Loucy (cell line): ENCODE measurements at regions not wholly inside any gene's neighbourhood (a gene's known extent, or its start where the extent isn't known, plus 50 kb on each side); places are given as distances from the start of the nearest gene placed in this dataset.

ENCODE experiments used
- H2AFZ ChIP-seq: fragments of 200-600 bp; sonication (generic); 2 replicates; pipeline ENCODE4 v1.6.0; 2016; ENCODE audit warnings: antibody characterized with exemption, mild to moderate bottlenecking, low read length, moderate library complexity
- H3F3A ChIP-seq: fragments of 200-600 bp; 2 replicates; pipeline ENCODE4 v1.6.0; 2016; ENCODE audit warnings: antibody characterized with exemption, low read depth, mild to moderate bottlenecking
- H3K27me3 ChIP-seq: fragments of 200-600 bp; sonication (generic); 2 replicates; pipeline ENCODE4 v1.6.1; 2014; ENCODE audit warnings: low read length, mild to moderate bottlenecking; ENCODE audit not compliant: insufficient read depth, poor library complexity, severe bottlenecking
- H3K36me3 ChIP-seq: fragments of 200-600 bp; sonication (generic); 2 replicates; pipeline ENCODE4 v1.6.1; 2016; ENCODE audit warnings: low read length; ENCODE audit not compliant: insufficient read depth
- H3K4me1 ChIP-seq: fragments of 200-600 bp; sonication (generic); 2 replicates; pipeline ENCODE4 v1.5.1; 2014; ENCODE audit warnings: low read length, mild to moderate bottlenecking; ENCODE audit not compliant: insufficient read depth, poor library complexity, severe bottlenecking
- H3K4me2 ChIP-seq: fragments of 200-600 bp; sonication (generic); 2 replicates; pipeline ENCODE4 v1.6.0; 2014; ENCODE audit warnings: antibody characterized with exemption, low read length, low read depth, mild to moderate bottlenecking; ENCODE audit not compliant: poor library complexity, severe bottlenecking
- H3K4me3 ChIP-seq: fragments of 200-600 bp; sonication (generic); 2 replicates; pipeline ENCODE4 v1.5.1; 2014; ENCODE audit warnings: low read length, mild to moderate bottlenecking, mixed read lengths; ENCODE audit not compliant: poor library complexity, severe bottlenecking
- H3K79me2 ChIP-seq: fragments of 200-600 bp; sonication (generic); 2 replicates; pipeline ENCODE4 v1.6.1; 2014; ENCODE audit warnings: low read length; ENCODE audit not compliant: insufficient read depth
- H3K9ac ChIP-seq: fragments of 200-600 bp; sonication (generic); 2 replicates; pipeline ENCODE4 v1.6.0; 2014; ENCODE audit warnings: mild to moderate bottlenecking, low read depth, low read length, moderate library complexity; ENCODE audit not compliant: poor library complexity, severe bottlenecking
- H3K9me2 ChIP-seq: fragments of 200-600 bp; sonication (generic); replicated peaks from 2 replicates; pipeline ENCODE4 v1.6.1; 2016; ENCODE audit warnings: low read depth, low read length, mixed read lengths
- H3K9me3 ChIP-seq: fragments of 200-600 bp; sonication (generic); 2 replicates; pipeline ENCODE4 v1.6.1; 2014; ENCODE audit warnings: mild to moderate bottlenecking, antibody characterized with exemption, low read length, low read depth; ENCODE audit not compliant: insufficient read depth
- H4K20me1 ChIP-seq: fragments of 200-600 bp; sonication (generic); 2 replicates; pipeline ENCODE4 v1.6.0; 2014; ENCODE audit warnings: antibody characterized with exemption, low read length, mild to moderate bottlenecking; ENCODE audit not compliant: insufficient read depth, poor library complexity, severe bottlenecking
- EZH2phosphoT487 ChIP-seq: fragments of 200-600 bp; IDR thresholded peaks from 2 replicates; pipeline ENCODE4 v1.6.1; 2018; ENCODE audit warnings: antibody characterized with exemption, mild to moderate bottlenecking, moderate library complexity, borderline replicate concordance
- TF ChIP-seq, protein P1 (sequence below): fragments of 200-600 bp; sonication (generic); conservative IDR thresholded peaks from 2 replicates; pipeline ENCODE4 v1.5.1; 2014; ENCODE audit warnings: mild to moderate bottlenecking, antibody characterized with exemption, low read length

DNA sequence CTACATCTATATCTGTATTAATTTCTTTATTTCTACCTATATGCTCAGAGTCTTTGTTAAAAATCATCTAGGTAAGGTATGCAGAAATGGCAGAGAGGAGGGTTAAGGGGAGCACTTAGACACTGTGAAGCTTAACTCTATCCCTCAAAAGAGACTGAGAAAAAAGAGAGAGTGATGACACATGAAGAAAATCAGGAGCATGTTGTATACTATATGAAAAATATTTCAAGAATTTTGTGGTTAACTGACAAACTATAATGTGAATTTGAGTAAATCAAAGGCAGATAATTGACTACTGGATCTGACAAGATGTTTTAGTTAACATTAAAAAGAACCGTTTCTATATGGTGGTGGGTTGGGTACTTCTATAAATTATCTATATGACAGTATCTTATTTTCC lies 1814.2 kb upstream of the SEL1L start:
- no peaks in the 10 kb centered on the region for H3K9me3 ChIP-seq
- no peaks in the 10 kb centered on the region for H4K20me1 ChIP-seq

DNA sequence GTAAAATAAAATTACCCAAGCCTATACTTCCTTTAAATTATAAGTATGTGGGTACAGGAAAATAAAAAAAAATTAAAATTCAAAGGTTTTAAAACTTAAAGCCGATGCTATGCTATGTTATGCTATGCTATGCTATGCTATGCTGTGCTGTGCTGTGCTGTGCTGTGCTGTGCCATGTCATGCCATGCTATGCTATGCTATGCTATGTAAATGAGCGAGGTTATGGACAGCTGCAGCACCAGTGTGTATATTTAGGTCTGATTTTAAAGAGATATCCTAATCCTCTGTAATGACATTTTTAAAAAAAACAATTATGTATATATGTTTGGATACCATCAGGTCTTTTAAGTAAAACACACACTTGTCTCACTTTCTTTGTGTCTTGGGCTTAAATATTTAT lies 1822.0 kb upstream of the SEL1L start:
- H3K9me3 ChIP-seq = no peaks in the 10 kb centered on the region
- H4K20me1 ChIP-seq = no peaks in the 10 kb centered on the region
- no peaks in the 10 kb centered on the region for H3K36me3 ChIP-seq
- H3F3A ChIP-seq = no peaks in the 10 kb centered on the region
- H3K4me1 ChIP-seq = no peaks in the 10 kb centered on the region
- TF ChIP-seq EZH2phosphoT487 = no peak
- TF ChIP-seq, protein P1, sequence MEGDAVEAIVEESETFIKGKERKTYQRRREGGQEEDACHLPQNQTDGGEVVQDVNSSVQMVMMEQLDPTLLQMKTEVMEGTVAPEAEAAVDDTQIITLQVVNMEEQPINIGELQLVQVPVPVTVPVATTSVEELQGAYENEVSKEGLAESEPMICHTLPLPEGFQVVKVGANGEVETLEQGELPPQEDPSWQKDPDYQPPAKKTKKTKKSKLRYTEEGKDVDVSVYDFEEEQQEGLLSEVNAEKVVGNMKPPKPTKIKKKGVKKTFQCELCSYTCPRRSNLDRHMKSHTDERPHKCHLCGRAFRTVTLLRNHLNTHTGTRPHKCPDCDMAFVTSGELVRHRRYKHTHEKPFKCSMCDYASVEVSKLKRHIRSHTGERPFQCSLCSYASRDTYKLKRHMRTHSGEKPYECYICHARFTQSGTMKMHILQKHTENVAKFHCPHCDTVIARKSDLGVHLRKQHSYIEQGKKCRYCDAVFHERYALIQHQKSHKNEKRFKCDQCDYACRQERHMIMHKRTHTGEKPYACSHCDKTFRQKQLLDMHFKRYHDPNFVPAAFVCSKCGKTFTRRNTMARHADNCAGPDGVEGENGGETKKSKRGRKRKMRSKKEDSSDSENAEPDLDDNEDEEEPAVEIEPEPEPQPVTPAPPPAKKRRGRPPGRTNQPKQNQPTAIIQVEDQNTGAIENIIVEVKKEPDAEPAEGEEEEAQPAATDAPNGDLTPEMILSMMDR = no peak
- no peak overlapping the region for H2AFZ ChIP-seq
- H3K79me2 ChIP-seq = no peaks in the 10 kb centered on the region
- H3K9me2 ChIP-seq = no peaks in the 10 kb centered on the region
- H3K9ac ChIP-seq = no peak overlapping the region
- H3K4me3 ChIP-seq = no peak overlapping the region
- H3K4me2 ChIP-seq = no peak overlapping the region
- H3K27me3 ChIP-seq = no peaks in the 10 kb centered on the region

More for the DNA sequence above, 1814.2 kb upstream of the SEL1L start:
- no peak overlapping the region for H3K4me3 ChIP-seq
- no peaks in the 10 kb centered on the region for H3K79me2 ChIP-seq
- no peaks in the 10 kb centered on the region for H3K4me1 ChIP-seq
- no peak for TF ChIP-seq EZH2phosphoT487
- TF ChIP-seq, protein P1 = no peak
- H3K9ac ChIP-seq = no peak overlapping the region
- no peaks in the 10 kb centered on the region for H3K36me3 ChIP-seq
- no peaks in the 10 kb centered on the region for H3K27me3 ChIP-seq
- no peaks in the 10 kb centered on the region for H3F3A ChIP-seq
- no peak overlapping the region for H3K4me2 ChIP-seq
- H3K9me2 ChIP-seq = no peaks in the 10 kb centered on the region
- no peak overlapping the region for H2AFZ ChIP-seq

DNA sequence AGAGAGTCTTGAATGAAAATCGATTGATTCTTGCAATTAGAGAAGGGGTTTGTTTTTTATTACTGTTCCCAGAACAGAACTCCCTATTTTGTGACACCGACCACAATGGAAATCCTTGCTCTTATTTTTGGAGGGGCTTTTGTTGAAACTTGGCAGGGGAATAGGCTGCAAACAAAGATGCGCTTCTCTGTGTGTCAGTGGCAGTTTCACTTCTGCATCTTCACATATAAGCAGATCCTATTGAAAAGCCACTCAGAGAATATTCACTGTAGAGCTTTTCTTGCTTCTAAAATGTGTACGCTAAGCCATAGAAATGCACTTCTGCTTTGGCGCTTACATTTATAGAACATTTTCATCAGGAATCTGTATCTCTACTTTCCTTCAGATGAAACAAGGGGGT lies 1822.4 kb upstream of the SEL1L start:
- no peak for TF ChIP-seq EZH2phosphoT487
- TF ChIP-seq, protein P1 = no peak
- H3K4me1 ChIP-seq = no peaks in the 10 kb centered on the region
- H3K9me3 ChIP-seq = no peaks in the 10 kb centered on the region
- no peaks in the 10 kb centered on the region for H3K36me3 ChIP-seq
- H3K79me2 ChIP-seq = no peaks in the 10 kb centered on the region
- H3K9me2 ChIP-seq = no peaks in the 10 kb centered on the region
- H3K4me3 ChIP-seq = no peak overlapping the region
- H3K9ac ChIP-seq = no peak overlapping the region
- no peaks in the 10 kb centered on the region for H3F3A ChIP-seq
- no peaks in the 10 kb centered on the region for H4K20me1 ChIP-seq
- no peak overlapping the region for H3K4me2 ChIP-seq
- H3K27me3 ChIP-seq = no peaks in the 10 kb centered on the region
- H2AFZ ChIP-seq = no peak overlapping the region
